ENCODE measurements at regions not wholly inside any gene's neighbourhood (a gene's known extent, or its start where the extent isn't known, plus 50 kb on each side); places are given as distances from the start of the nearest gene placed in this dataset.

- no peak for TF ChIP-seq CTCF (conservative IDR thresholded peaks at IDR 0.05; ENCODE audit: low read length)
- TF ChIP-seq EZH2phosphoT487 (IDR thresholded peaks at IDR 0.05; ENCODE audit: borderline replicate concordance, low read depth, low read length), result no peak
Observed at GRCh38 chr18:75859533-75859932, 432.0 kb upstream of the SMIM21 start.
